Sigmoid colon (tissue), 6 donors: ENCODE measurements at regions not wholly inside any gene's neighbourhood (a gene's known extent, or its start where the extent isn't known, plus 50 kb on each side); places are given as distances from the start of the nearest gene placed in this dataset.

Source experiments
- DNase-seq: peaks from one replicate; pipeline ENCODE4 v3.0.0-alpha.2; 2019
- H3K27ac ChIP-seq, 4 donors: fragments of 200-600 bp; sonication (generic); one replicate each; pipeline ENCODE4 v1.5.1; 2016 to 2019; ENCODE audit warnings: mild to moderate bottlenecking in 1 of 4
- H3K27me3 ChIP-seq, 3 donors: fragments of 200-600 bp; sonication (generic); one replicate each; pipeline ENCODE4 v1.5.1; 2019; ENCODE audit warnings: mild to moderate bottlenecking in 1 of 3
- H3K36me3 ChIP-seq, 4 donors: fragments of 200-600 bp; sonication (generic); one replicate each; pipeline ENCODE4 v1.5.1; 2016 to 2019
- H3K4me1 ChIP-seq, 4 donors: fragments of 200-600 bp; sonication (generic); one replicate each; pipeline ENCODE4 v1.5.1; 2017 to 2019
- H3K4me3 ChIP-seq, 4 donors: fragments of 200-600 bp; sonication (generic); one replicate each; pipeline ENCODE4 v1.5.1; 2017 to 2019; ENCODE audit warnings: mild to moderate bottlenecking in 2 of 4, moderate library complexity in 1 of 4
- H3K9me3 ChIP-seq, 4 donors: fragments of 200-600 bp in 3 of 4; sonication (generic) in 3 of 4; one replicate each; pipeline versions ENCODE4 v1.5.1 to v1.6.1; 2013 to 2019
- CTCF ChIP-seq, 4 experiments: fragments of 450-650 bp in 3 of 4; fragments of 200-600 bp in 1 of 4; IDR thresholded peaks; one replicate each; pipeline ENCODE4 v1.5.1; 2016 to 2019; ENCODE audit warnings: antibody characterized with exemption in 4 of 4, mild to moderate bottlenecking in 3 of 4, moderate library complexity in 2 of 4
- EP300 ChIP-seq, 4 donors: sonication (generic); formaldehyde crosslinking; IDR thresholded peaks; one replicate each; pipeline ENCODE4 v1.6.1; 2017; ENCODE audit warnings: antibody characterized with exemption in 4 of 4
- POLR2A ChIP-seq, 2 donors: fragments of 450-650 bp; IDR thresholded peaks; one replicate each; pipeline ENCODE4 v1.6.1; 2016; ENCODE audit warnings: antibody characterized with exemption in 2 of 2, mild to moderate bottlenecking in 2 of 2, moderate library complexity in 2 of 2
- POLR2AphosphoS5 ChIP-seq, 4 donors: sonication (generic); formaldehyde crosslinking; IDR thresholded peaks; one replicate each; pipeline ENCODE4 v1.6.1; 2017; ENCODE audit warnings: antibody characterized with exemption in 4 of 4
- WGBS, 2 donors: extraction: QIAGEN DNeasy Blood & Tissue Kit; methylation state at CpG; one replicate each; pipeline ENCODE4 v1.1.7; 2013; 5-methylcytosine and 5-hydroxymethylcytosine counted together
- intact Hi-C: fragments of 100-400 bp; cut with DNase I; formaldehyde crosslinking; loops from one replicate; pipeline ENCODE4 v1.15.1; 2023
- donor health status: healthy with polysubstance abuse.
- donor health status: healthy.

- Histone ChIP-seq H3K4me3 (no peak overlapping the region), H3K27ac (no peak overlapping the region), H3K27me3 (no peaks in the 10 kb centered on the region), H3K36me3 (no peaks in the 10 kb centered on the region), H3K9me3 (no peaks in the 10 kb centered on the region), H3K4me1 (peaks cover 0 to 6% (median 1%) of the 10 kb centered on the region in 4 donors)
- 92 to 97% methylated on average over 1 of the region's 1 CpG for WGBS, 2 donors
- TF ChIP-seq POLR2A (IDR thresholded peaks at IDR 0.05) (no peak), CTCF (IDR thresholded peaks at IDR 0.05) (no peak), EP300 (IDR thresholded peaks at IDR 0.05) (no peak), POLR2AphosphoS5 (IDR thresholded peaks at IDR 0.05) (no peak)
- DNase-seq = no peak
- intact Hi-C loops = no loop called here
These were observed 1016.0 kb upstream of the SEMA6D start for GRCh38 chr15:46701346-46701745.

DNA sequence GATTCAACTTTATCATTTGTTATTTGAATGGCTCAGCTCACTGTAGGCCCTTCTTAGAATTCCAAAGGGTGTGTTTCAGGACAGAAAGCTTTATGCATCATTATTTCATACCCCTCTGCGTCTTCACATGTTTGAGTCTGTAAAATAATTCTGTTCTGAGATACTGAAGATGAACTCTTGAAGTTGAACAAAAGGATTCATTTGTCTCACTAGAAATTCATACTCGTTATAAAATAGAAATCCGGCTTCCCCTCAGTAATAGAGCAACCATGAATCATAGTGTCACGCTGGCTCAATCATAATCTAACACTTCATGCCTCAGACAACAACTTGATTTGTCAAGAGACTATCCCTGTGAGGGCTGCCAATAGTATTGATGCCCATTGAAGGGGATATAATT lies 1015.4 kb upstream of the SEMA6D start:
- H3K27me3 ChIP-seq = no peaks in the 10 kb centered on the region
- no peak overlapping the region for H3K4me3 ChIP-seq
- peaks cover 0 to under 1% (median 0%) of the 10 kb centered on the region in 4 donors for H3K4me1 ChIP-seq
- intact Hi-C loops = no loop called here
- H3K36me3 ChIP-seq = no peaks in the 10 kb centered on the region
- 78 to 88% methylated on average over 4 of the region's 4 CpGs for WGBS, 2 donors
- no peak for DNase-seq
- TF ChIP-seq EP300 (IDR thresholded peaks at IDR 0.05) (no peak), POLR2AphosphoS5 (IDR thresholded peaks at IDR 0.05) (no peak), POLR2A (IDR thresholded peaks at IDR 0.05) (no peak), CTCF (IDR thresholded peaks at IDR 0.05) (no peak)
- H3K9me3 ChIP-seq = no peaks in the 10 kb centered on the region
- H3K27ac ChIP-seq = no peak overlapping the region

GRCh38 chr15:46703020-46703861 lies 1014.1 kb upstream of the SEMA6D start:
- TF ChIP-seq POLR2AphosphoS5 (IDR thresholded peaks at IDR 0.05) (no peak), CTCF (IDR thresholded peaks at IDR 0.05) (no peak), POLR2A (IDR thresholded peaks at IDR 0.05) (no peak), EP300 (IDR thresholded peaks at IDR 0.05) (no peak)
- Histone ChIP-seq H3K9me3 (no peaks in the 10 kb centered on the region), H3K4me1 (peaks cover 0 to 3% (median 0%) of the 10 kb centered on the region in 4 donors), H3K27ac (peak overlapping the region in 1 of 4 donors; percentile 24), H3K27me3 (no peaks in the 10 kb centered on the region), H3K4me3 (no peak overlapping the region), H3K36me3 (no peaks in the 10 kb centered on the region)
- intact Hi-C loops = no loop called here
- 82 to 88% methylated on average over 9 of the region's 9 CpGs for WGBS, 2 donors
- DNase-seq = peak; percentile 55

DNA sequence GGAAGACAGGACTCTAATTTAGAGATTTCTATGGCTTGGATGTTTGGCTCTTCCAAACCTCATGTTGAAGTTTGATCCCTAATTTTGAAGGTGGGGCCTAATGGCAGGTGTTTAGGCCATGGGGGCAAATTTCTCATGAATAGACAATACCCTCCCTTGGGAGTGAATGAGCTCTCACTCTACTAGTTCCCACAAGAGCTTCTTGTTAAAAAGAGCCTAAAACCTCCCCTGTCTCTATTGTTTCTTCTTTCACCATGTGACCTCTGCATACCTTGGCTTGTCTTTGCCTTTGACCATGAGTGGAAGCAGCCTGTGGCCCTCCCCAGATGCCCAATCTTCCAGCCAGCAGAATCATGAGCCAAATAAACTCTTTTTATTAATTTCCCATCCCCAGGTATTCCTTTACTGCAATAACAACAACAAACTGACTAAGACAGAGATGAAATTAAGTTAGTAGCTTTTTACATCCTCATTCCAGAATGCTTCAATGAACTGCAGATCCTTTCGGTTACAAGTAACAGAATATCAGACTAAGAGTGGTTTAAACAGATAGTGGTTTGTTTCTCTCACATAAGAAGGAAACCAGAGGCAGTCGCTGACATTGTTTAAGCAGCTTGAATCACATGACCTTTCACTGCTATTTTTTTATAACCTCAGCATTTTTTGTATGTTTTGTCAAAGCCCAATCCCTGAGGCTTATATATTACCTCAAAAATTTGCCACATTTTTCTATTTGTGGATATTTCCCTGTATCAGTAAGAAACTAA lies 1013.3 kb upstream of the SEMA6D start:
- WGBS, 2 donors = 57 to 70% methylated on average over 2 of the region's 2 CpGs
- Histone ChIP-seq H3K27me3 (no peaks in the 10 kb centered on the region), H3K4me3 (no peak overlapping the region), H3K36me3 (no peaks in the 10 kb centered on the region), H3K27ac (peak overlapping the region in 1 of 4 donors; percentile 24), H3K9me3 (no peaks in the 10 kb centered on the region), H3K4me1 (peaks cover 0 to 10% (median 1%) of the 10 kb centered on the region in 4 donors)
- TF ChIP-seq POLR2AphosphoS5 (IDR thresholded peaks at IDR 0.05) (peak in 2 of 4 donors; percentile 9 to 44), EP300 (IDR thresholded peaks at IDR 0.05) (no peak), CTCF (IDR thresholded peaks at IDR 0.05) (no peak), POLR2A (IDR thresholded peaks at IDR 0.05) (no peak)
- no peak for DNase-seq
- intact Hi-C loops = no loop called here
